ENCODE measurements at regions not wholly inside any gene's neighbourhood (a gene's known extent, or its start where the extent isn't known, plus 50 kb on each side); places are given as distances from the start of the nearest gene placed in this dataset.
"Not testable (repeated sequence)": the region's sequence is repeated elsewhere in the genome, so short reads cannot be mapped to it uniquely, and the experiment has no call there.

GRCh38 chr4:112082954-112083586, 62.2 kb upstream of the FAM241A start:
- no peak for DNase-seq
- H3K4me3 Mint-ChIP-seq = no peak overlapping the region
- H3K9me3 Mint-ChIP-seq = peaks cover 14% of the 10 kb centered on the region
- H3K36me3 Mint-ChIP-seq (ENCODE audit: low read depth) = no peaks in the 10 kb centered on the region
- no peaks in the 10 kb centered on the region for H3K4me1 Mint-ChIP-seq
- no peak overlapping the region for H3K27ac Mint-ChIP-seq
- TF ChIP-seq, protein P1, sequence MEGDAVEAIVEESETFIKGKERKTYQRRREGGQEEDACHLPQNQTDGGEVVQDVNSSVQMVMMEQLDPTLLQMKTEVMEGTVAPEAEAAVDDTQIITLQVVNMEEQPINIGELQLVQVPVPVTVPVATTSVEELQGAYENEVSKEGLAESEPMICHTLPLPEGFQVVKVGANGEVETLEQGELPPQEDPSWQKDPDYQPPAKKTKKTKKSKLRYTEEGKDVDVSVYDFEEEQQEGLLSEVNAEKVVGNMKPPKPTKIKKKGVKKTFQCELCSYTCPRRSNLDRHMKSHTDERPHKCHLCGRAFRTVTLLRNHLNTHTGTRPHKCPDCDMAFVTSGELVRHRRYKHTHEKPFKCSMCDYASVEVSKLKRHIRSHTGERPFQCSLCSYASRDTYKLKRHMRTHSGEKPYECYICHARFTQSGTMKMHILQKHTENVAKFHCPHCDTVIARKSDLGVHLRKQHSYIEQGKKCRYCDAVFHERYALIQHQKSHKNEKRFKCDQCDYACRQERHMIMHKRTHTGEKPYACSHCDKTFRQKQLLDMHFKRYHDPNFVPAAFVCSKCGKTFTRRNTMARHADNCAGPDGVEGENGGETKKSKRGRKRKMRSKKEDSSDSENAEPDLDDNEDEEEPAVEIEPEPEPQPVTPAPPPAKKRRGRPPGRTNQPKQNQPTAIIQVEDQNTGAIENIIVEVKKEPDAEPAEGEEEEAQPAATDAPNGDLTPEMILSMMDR (IDR thresholded peaks at IDR 0.05) = no peak
- no peaks in the 10 kb centered on the region for H3K27me3 Mint-ChIP-seq (ENCODE audit: low read depth, poor library complexity)

GRCh38 chr4:112083587-112084347, 61.5 kb upstream of the FAM241A start:
- H3K27me3 Mint-ChIP-seq (ENCODE audit: low read depth, poor library complexity) = no peaks in the 10 kb centered on the region
- no peak for DNase-seq
- no peak overlapping the region for H3K4me3 Mint-ChIP-seq
- no peaks in the 10 kb centered on the region for H3K4me1 Mint-ChIP-seq
- H3K27ac Mint-ChIP-seq = no peak overlapping the region
- TF ChIP-seq, protein P1 (IDR thresholded peaks at IDR 0.05) = no peak
- peaks cover 20% of the 10 kb centered on the region for H3K9me3 Mint-ChIP-seq
- no peaks in the 10 kb centered on the region for H3K36me3 Mint-ChIP-seq (ENCODE audit: low read depth)

- no peaks in the 10 kb centered on the region for H3K4me1 Mint-ChIP-seq
- no peak overlapping the region for H3K4me3 Mint-ChIP-seq
- DNase-seq = no peak
- no peaks in the 10 kb centered on the region for H3K27me3 Mint-ChIP-seq (ENCODE audit: low read depth, poor library complexity)
- no peaks in the 10 kb centered on the region for H3K36me3 Mint-ChIP-seq (ENCODE audit: low read depth)
- TF ChIP-seq, protein P1 (IDR thresholded peaks at IDR 0.05) = no peak
- no peak overlapping the region for H3K27ac Mint-ChIP-seq
- peaks cover 20% of the 10 kb centered on the region for H3K9me3 Mint-ChIP-seq
Measured at GRCh38 chr4:112085156-112086035, 59.9 kb upstream of the FAM241A start.

DNA sequence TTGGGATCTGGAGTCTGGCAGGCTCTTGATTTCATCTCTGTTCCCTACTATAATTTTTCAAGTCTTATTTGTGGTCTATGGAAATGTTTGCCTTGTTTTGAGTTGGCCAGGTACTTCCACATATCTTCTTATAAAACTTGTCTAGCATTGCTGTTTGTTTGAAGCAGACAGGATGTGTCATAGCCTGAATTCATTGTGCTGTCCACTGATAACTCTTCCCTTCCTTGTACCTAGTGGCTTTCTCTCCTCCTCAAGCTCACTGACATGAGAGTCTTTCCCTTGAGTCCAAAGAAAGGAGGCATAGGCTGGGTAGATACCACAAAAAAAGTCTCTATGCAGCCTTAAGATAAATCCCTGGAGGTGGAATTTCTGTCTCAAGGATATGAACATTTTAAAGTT, 59.2 kb upstream of the FAM241A start:
- H3K4me1 Mint-ChIP-seq = no peaks in the 10 kb centered on the region
- H3K4me3 Mint-ChIP-seq = no peak overlapping the region
- H3K27ac Mint-ChIP-seq = no peak overlapping the region
- no peak for DNase-seq
- H3K9me3 Mint-ChIP-seq = peaks cover 20% of the 10 kb centered on the region
- TF ChIP-seq, protein P1 (IDR thresholded peaks at IDR 0.05) = no peak
- H3K27me3 Mint-ChIP-seq (ENCODE audit: low read depth, poor library complexity) = no peaks in the 10 kb centered on the region
- no peaks in the 10 kb centered on the region for H3K36me3 Mint-ChIP-seq (ENCODE audit: low read depth)

- DNase-seq = peak; percentile 8
- H3K4me3 Mint-ChIP-seq; H3K36me3 Mint-ChIP-seq (ENCODE audit: low read depth); H3K27ac Mint-ChIP-seq; H3K4me1 Mint-ChIP-seq; H3K27me3 Mint-ChIP-seq (ENCODE audit: low read depth, poor library complexity): not testable (repeated sequence)
- peaks cover 20% of the 10 kb centered on the region for H3K9me3 Mint-ChIP-seq
Measured at GRCh38 chr4:112086661-112087060, 58.6 kb upstream of the FAM241A start.

GRCh38 chr4:112092330-112092729, 52.9 kb upstream of the FAM241A start:
- not testable (repeated sequence) for DNase-seq; H3K36me3 Mint-ChIP-seq (ENCODE audit: low read depth); H3K27ac Mint-ChIP-seq; H3K9me3 Mint-ChIP-seq; H3K4me1 Mint-ChIP-seq; H3K4me3 Mint-ChIP-seq; H3K27me3 Mint-ChIP-seq (ENCODE audit: low read depth, poor library complexity)

Measured in nephron progenitor cell (in vitro differentiated cells).